NCI-H345 (cell line): ENCODE measurements at regions not wholly inside any gene's neighbourhood (a gene's known extent, or its start where the extent isn't known, plus 50 kb on each side); places are given as distances from the start of the nearest gene placed in this dataset.
"Not testable (repeated sequence)": the region's sequence is repeated elsewhere in the genome, so short reads cannot be mapped to it uniquely, and the experiment has no call there.

ENCODE experiments used
- DNase-seq: peaks from one replicate; lab custom pipeline; 2025; lab: John Stamatoyannopoulos, UW

DNA sequence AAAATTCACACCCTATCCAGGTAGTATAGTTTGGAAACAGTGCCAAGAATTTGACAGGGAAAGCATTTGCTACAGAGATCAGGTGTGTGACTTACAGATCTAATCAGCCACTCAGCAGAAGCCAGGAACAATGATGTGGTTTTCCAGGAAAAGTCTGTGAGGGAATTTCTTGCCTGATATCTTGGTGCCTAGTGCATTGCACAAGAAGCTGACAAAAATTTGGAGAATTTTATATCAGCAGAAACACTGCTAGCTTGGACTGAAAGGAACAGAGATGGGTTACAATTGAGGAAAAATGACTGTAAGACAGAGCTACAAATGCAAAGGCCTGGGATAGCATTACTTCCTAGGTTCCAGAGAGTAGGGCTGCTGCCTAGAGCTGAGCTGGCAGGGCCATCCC lies 658.1 kb upstream of the CHD1 start:
- no peak for DNase-seq

DNA sequence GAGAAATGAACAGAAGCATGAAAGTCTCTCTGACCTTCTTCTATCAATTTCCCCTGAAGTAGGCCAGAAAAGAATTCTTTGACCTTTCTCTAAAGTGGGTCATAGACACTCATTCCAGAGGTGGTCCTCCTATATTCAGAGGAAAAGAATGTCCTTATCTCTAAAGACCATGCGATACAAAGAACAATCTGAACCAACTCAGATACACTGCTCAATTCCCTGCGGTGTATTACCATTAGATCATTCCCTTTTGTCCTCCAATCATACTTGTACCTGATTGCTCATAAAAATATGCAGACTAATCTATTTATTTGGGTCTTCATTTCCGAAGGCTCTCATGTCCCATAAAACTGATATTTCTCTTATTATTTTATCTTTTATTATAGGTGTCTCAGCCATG lies 652.4 kb upstream of the CHD1 start:
- not testable (repeated sequence) for DNase-seq

- not testable (repeated sequence) for DNase-seq
These were observed 634.3 kb upstream of the CHD1 start for GRCh38 chr5:99562937-99563627.

- DNase-seq: no peak
These were observed 624.5 kb upstream of the CHD1 start for GRCh38 chr5:99553211-99553810.

- no peak for DNase-seq
These were observed 615.5 kb upstream of the CHD1 start for GRCh38 chr5:99544356-99544755.

GRCh38 chr5:99543841-99544240 lies 615.0 kb upstream of the CHD1 start:
- no peak for DNase-seq

DNA sequence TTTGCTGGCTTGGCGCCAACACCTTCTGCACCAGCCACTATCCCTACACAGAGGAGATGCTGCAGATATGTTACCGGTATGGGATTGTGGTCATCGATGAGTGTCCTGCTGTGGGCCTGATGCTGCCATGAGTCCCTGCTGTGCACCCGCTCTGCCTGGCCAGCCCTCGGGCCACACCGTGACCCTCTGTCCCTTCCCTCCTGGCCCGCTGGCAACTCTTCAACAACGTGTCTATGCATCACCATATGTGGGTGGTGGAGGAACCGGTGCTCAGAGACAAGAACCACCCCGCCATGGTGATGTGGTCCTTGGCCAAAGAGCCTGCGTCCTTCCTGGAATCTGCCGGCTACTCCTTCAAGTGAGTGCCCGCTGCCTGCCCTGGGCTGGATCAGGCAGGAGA lies 605.4 kb upstream of the CHD1 start:
- not testable (repeated sequence) for DNase-seq

- DNase-seq: not testable (repeated sequence)
These were observed 592.9 kb upstream of the CHD1 start for GRCh38 chr5:99521666-99522065.

DNA sequence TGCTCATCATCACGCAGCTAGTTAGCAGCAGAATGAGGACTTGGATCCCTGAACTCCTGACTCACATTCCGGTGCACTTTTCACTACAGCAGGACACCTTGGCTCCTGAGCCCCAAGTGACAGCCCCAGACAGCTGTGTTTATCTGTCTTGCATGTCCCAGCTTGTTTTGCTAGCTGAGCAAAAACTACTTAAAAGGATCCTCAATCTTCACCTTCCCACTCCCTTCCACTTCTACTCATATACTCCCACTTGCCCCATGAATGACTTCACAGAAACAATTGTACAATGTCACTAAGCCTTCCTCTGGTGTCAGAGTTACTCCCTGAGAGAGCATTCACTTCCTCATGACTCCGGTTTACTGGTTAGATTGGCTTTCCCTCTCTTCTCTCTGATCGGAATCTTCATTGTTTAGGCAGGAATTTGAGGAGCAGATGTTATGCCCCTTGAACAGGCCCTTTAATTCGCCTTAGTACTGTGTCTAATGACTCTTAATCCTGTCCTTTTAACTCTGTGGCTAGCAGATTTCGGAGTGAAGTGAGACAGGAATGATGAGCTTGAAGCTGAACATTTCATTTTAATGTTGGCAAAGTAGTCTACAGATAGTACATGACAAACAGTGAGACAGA lies 587.2 kb upstream of the CHD1 start:
- DNase-seq: not testable (repeated sequence)

- not testable (repeated sequence) for DNase-seq
These were observed 581.5 kb upstream of the CHD1 start for GRCh38 chr5:99510237-99510866.

DNA sequence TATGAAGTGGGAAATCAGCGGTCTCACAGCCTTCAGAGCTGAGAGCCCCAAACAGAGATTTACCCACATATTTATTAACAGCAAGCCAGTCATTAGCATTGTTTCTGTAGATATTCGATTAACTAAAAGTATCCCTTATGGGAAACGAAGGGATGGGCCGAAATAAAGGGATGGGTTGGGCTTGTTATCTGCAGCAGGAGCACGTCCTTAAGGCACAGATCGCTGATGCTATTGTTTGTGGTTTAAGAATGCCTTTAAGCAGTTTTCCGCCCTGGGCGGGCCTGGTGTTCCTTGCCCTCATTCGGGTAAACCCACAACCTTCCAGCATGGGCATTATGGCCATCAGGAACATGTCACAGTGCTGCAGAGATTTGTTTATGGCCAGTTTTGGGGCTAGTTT lies 580.3 kb upstream of the CHD1 start:
- DNase-seq: not testable (repeated sequence)

- not testable (repeated sequence) for DNase-seq
These were observed 566.6 kb upstream of the CHD1 start for GRCh38 chr5:99495456-99495855.

DNA sequence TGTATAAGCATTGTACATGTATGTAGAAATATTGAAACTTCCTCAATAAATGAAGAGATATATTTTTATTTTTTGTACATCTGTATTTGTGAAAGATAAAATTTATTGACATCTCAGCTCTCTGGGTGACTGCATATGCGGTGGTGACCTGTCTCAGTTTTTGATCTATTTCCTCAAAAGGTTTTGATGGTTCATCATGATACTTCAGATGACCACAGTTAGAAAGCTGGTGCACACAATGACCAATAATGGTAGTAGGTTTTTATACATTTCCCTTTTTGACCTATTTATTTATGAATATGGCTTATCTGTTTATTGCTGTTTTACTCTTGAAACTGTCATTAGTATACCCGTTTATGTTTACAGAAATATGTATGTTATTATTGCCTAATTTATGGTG lies 549.6 kb upstream of the CHD1 start:
- not testable (repeated sequence) for DNase-seq

DNA sequence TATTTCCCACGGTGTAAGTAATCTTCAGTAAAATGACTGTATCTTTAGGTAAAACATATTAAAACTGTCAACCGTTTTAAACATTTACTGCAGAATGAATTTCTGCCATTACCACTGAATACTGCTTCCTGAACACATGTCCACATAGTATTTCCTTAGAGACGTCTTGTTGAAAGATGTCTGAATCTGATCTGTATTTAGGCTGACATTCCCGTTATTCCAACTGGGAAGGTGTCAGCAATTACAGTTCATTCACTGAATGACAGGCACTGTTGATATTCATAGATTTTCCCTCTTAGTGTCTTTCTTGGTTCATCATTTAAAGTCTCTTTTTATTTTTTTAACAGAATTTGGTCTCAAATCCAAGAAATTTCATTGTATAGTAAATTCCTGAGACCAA lies 544.5 kb upstream of the CHD1 start:
- DNase-seq: not testable (repeated sequence)

DNA sequence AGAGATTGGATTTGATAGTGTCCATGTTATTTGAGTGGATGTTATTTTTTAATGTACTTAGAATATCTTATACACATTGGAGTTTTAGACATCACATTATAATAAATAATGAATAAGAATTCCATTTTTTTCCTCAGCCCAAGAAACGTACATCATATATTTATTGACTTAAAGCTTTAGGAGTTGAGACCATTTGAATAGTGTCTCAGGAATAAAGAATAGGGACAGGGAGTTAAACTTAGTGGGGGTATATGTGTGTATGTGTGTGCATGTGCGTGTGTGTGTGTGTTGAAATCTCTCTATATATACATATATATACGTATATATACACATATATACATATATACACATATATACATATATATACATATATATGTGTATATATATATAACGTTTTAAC lies 542.9 kb upstream of the CHD1 start:
- DNase-seq: not testable (repeated sequence)

- not testable (repeated sequence) for DNase-seq
These were observed 542.4 kb upstream of the CHD1 start for GRCh38 chr5:99471178-99471577.

GRCh38 chr5:99470636-99471035 lies 541.8 kb upstream of the CHD1 start:
- DNase-seq: not testable (repeated sequence)

GRCh38 chr5:99460701-99461100 lies 531.9 kb upstream of the CHD1 start:
- no peak for DNase-seq

DNA sequence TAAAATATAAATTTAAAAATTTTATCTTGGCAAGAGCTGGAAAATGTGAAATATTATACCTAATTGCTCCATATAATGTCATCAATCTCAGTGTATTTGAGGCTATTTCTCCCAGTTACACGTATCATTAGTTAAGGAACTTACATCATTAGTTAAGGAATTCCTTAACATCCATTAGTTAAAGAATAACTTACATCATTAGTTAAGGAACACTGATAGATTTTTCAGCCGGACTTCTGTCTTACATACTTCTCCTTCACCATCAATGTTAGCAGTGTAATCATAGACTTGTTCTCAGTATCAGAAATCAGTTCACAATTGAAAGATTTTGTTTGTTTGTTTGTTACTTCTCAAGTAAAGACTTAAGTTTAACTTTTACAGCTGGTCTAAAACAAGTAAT lies 524.4 kb upstream of the CHD1 start:
- DNase-seq: no peak

DNA sequence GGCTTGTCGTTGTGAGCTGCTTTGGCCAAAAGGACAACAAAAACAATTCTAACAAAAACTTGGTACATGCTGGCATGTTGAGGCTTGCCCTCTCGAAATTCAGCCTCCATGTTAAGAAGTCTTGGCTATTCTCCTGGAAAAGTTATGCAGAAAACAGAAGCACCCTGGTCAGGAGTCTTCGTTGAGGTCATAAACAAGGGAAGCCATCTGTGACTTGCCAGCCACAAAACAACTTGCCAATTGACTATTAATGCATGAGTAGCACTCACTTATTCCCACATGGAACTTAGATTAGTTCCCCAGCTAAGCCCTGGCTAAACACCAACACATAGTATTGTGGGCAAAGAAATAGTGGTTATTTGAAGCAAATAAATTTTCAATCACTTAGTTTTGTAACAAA lies 521.0 kb upstream of the CHD1 start:
- DNase-seq: no peak

DNA sequence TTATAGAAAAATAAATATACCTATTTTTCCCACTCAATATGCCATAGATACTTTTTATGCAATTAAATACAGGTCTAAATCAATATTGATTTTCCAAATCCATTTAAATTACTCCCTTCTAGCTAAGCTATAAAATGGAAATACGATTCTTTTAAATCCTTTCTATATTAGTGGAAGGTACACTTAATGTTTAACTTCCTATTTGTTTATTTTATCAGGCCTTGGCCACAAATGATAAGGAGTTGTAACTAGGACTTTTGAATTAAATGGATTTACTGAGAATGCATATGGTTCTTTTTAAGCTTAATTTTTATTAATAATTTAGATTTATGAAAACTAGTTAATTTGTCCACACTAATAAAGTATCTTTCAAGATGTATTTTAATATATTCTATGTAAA lies 517.0 kb upstream of the CHD1 start:
- no peak for DNase-seq

- DNase-seq: no peak
These were observed 512.4 kb upstream of the CHD1 start for GRCh38 chr5:99441235-99441634.

DNA sequence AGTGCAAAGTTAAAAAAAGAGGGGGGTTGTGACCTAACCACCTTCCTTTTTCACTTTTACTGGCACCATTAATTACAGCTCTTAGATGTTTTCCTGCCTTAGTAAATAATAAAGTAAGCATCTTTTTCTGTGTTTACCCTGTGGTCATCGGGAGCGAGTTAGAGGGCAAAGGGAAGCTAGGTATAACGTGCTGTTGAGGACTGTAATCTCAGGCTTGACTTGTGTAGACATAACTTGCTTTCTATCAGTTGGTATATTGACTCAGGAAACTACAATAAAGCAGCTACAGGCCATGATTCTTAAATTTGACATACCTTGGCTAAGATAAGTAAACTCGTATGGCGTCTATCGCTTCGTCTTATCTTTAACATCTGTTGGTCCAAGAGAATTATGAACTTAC lies 509.8 kb upstream of the CHD1 start:
- no peak for DNase-seq
